ENCODE measurements at regions not wholly inside any gene's neighbourhood (a gene's known extent, or its start where the extent isn't known, plus 50 kb on each side); places are given as distances from the start of the nearest gene placed in this dataset.

DNA sequence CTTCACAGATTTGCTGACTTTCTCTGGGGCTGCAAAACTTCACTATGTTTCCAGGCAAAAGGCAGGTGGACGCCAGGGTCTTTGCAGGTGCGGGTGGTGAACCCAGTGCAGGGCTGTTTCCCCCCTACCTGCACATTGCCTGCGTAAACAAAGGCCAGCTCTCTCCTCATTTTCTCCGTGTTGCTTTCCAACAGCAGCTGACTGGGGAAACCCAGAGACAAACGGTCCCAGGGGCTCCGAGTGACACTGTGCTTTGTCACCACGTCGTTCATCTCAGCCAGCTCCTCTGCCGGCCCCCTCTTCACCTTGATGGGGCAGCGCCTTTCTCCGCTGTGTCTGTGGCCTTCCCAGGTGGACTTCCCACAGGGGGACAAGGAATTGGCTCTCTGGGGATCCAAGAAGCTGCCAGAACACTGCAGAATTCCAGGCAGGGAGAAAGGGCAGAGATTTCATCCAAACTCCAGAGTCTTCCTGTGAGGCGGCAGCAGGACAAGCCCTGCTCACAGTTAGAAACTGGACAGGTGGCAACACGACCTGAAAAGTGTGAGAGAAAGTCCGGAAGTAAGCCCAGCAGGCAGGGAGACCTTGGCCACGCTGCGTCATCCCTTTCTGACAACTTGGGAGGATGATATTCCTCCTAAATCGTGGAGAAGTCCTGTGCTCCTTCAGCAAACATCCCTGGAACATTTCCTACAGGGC, 1493.7 kb downstream of the TBC1D22A start:
- DNase-seq (ENCODE audit: low read depth): no peak
- POLR2A ChIA-PET: no interaction called here
- no peak overlapping the region for H3K4me3 ChIP-seq (ENCODE audit: low read depth, low read length)
- H3K27me3 ChIP-seq (ENCODE audit: control insufficient read depth, insufficient read depth, low read length): no peaks in the 10 kb centered on the region
- TF ChIP-seq, protein P1, sequence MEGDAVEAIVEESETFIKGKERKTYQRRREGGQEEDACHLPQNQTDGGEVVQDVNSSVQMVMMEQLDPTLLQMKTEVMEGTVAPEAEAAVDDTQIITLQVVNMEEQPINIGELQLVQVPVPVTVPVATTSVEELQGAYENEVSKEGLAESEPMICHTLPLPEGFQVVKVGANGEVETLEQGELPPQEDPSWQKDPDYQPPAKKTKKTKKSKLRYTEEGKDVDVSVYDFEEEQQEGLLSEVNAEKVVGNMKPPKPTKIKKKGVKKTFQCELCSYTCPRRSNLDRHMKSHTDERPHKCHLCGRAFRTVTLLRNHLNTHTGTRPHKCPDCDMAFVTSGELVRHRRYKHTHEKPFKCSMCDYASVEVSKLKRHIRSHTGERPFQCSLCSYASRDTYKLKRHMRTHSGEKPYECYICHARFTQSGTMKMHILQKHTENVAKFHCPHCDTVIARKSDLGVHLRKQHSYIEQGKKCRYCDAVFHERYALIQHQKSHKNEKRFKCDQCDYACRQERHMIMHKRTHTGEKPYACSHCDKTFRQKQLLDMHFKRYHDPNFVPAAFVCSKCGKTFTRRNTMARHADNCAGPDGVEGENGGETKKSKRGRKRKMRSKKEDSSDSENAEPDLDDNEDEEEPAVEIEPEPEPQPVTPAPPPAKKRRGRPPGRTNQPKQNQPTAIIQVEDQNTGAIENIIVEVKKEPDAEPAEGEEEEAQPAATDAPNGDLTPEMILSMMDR (IDR thresholded peaks at IDR 0.05; ENCODE audit: insufficient read depth, low read depth, low read length): no peak
- CTCF ChIA-PET: no interaction called here
- no peaks in the 10 kb centered on the region for H3K36me3 ChIP-seq (ENCODE audit: control insufficient read depth, insufficient read depth, low read length)

DNA sequence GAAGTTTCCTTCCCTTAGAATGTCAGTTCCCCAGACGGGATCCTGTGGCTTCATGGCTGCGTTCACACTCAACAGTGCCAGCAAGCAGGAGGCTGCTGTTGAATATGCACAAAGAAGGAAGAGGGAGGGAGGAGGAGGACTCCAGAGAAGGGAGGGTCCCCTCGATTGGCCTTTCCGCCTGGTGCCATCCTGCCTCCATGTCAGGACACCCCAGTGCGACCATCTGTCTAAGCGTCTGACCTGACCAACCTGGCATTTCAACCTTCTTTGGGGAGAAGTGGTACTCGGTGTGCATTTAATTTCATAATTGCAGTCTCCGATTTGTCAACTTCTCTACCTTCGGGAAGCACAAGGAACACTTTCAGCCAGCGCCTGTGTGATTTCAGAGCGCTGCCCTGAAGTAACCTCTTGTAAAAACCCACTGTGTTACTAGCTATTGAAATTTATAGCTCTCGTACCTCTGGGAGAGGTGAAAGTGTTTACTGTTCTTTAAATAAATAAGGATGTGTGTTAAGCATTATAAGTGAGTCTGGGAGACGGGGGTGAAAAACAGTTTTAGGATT, 1491.9 kb downstream of the TBC1D22A start:
- DNase-seq (ENCODE audit: low read depth): no peak
- H3K27me3 ChIP-seq (ENCODE audit: control insufficient read depth, insufficient read depth, low read length): no peaks in the 10 kb centered on the region
- CTCF ChIA-PET: no interaction called here
- H3K36me3 ChIP-seq (ENCODE audit: control insufficient read depth, insufficient read depth, low read length): no peaks in the 10 kb centered on the region
- TF ChIP-seq, protein P1 (IDR thresholded peaks at IDR 0.05; ENCODE audit: insufficient read depth, low read depth, low read length): no peak
- H3K4me3 ChIP-seq (ENCODE audit: low read depth, low read length): no peak overlapping the region
- POLR2A ChIA-PET: no interaction called here

DNA sequence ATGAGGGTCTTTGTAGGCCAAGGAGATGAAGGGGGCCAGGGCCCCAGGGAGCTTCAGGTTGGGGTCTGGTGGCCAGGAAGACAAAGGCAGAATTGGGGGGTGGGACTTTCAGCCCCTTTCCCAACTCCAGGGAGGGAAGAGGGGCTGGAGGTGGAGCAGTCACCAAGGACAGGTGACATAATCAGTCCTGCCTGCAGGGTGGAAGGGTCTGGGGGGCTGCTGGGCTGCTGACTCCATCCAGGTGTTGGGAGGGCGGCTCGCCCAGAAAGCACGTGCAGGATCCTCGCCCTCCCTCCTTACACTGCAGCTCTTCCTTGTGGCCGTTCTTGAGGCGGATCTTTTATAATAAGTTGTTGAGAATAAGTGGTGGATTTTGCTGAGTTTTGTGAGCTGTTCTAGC, 1491.1 kb downstream of the TBC1D22A start:
- no peak for DNase-seq (ENCODE audit: low read depth)
- H3K4me3 ChIP-seq (ENCODE audit: low read depth, low read length): no peak overlapping the region
- ChIA-PET CTCF (no interaction called here), POLR2A (no interaction called here)
- TF ChIP-seq, protein P1 (IDR thresholded peaks at IDR 0.05; ENCODE audit: insufficient read depth, low read depth, low read length): no peak
- H3K36me3 ChIP-seq (ENCODE audit: control insufficient read depth, insufficient read depth, low read length): no peaks in the 10 kb centered on the region
- no peaks in the 10 kb centered on the region for H3K27me3 ChIP-seq (ENCODE audit: control insufficient read depth, insufficient read depth, low read length)

DNA sequence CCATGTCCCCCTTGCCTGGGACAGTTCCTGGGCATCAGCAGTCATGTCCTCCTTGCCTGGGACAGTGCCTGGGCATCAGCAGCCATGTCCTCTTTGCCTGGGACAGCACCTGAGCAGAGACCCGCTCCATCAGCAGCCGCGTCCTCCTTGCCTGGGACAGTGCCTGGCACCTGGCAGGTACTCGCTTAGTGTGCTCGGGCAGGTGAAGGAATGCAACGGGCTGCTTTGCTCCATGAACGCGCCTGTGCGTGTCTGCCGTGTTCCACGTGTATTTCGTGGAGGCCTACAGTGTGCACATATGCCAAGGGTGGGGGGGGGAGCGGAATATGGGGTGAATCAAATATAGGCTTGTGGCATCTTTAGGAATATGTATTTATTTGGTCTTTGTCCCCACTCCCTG, 1490.7 kb downstream of the TBC1D22A start:
- Histone ChIP-seq H3K27me3 (ENCODE audit: control insufficient read depth, insufficient read depth, low read length) (no peaks in the 10 kb centered on the region), H3K36me3 (ENCODE audit: control insufficient read depth, insufficient read depth, low read length) (no peaks in the 10 kb centered on the region), H3K4me3 (ENCODE audit: low read depth, low read length) (no peak overlapping the region)
- TF ChIP-seq, protein P1 (IDR thresholded peaks at IDR 0.05; ENCODE audit: insufficient read depth, low read depth, low read length): no peak
- POLR2A ChIA-PET: no interaction called here
- CTCF ChIA-PET: no interaction called here
- DNase-seq (ENCODE audit: low read depth): no peak

DNA sequence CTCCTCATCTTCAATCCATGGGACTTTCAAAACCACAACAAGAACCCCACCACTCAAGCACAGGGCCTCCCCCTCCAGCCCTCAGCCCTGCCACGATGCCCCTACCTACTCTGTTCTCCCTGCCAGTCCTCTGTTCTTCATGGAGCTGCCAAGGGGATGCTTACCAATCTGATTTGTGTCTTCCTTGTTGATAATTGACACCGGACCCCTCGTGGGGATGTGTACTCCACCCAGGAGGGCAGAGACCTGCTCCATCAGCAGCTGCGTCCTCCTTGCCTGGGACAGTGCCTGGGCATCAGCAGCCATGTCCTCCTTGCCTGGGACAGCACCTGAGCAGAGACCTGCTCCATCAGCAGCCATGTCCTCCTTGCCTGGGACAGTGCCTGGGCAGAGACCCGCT, 1489.2 kb downstream of the TBC1D22A start:
- no peak for DNase-seq (ENCODE audit: low read depth)
- TF ChIP-seq, protein P1 (IDR thresholded peaks at IDR 0.05; ENCODE audit: insufficient read depth, low read depth, low read length): no peak
- Histone ChIP-seq H3K4me3 (ENCODE audit: low read depth, low read length) (no peak overlapping the region), H3K27me3 (ENCODE audit: control insufficient read depth, insufficient read depth, low read length) (no peaks in the 10 kb centered on the region), H3K36me3 (ENCODE audit: control insufficient read depth, insufficient read depth, low read length) (no peaks in the 10 kb centered on the region)
- ChIA-PET CTCF (no interaction called here), POLR2A (no interaction called here)

All from BJ (cell line).